Fibroblast of the conjunctiva (primary cell): ENCODE measurements at regions not wholly inside any gene's neighbourhood (a gene's known extent, or its start where the extent isn't known, plus 50 kb on each side); places are given as distances from the start of the nearest gene placed in this dataset.
"Not testable (repeated sequence)": the region's sequence is repeated elsewhere in the genome, so short reads cannot be mapped to it uniquely, and the experiment has no call there.

ENCODE experiments used
- DNase-seq: peaks from one replicate; pipeline ENCODE4 v3.0.0-alpha.2; 2010; ENCODE audit warnings: low read depth

GRCh38 chr9:101859620-101860019 is 121.2 kb upstream of the GRIN3A start:
- DNase-seq, result no peak

GRCh38 chr9:101858026-101858425 is 119.6 kb upstream of the GRIN3A start:
- no peak for DNase-seq

- DNase-seq, result no peak
These were observed 110.8 kb upstream of the GRIN3A start for GRCh38 chr9:101849102-101849707.

GRCh38 chr9:101848485-101848919 is 110.1 kb upstream of the GRIN3A start:
- peak; percentile 41 for DNase-seq

- DNase-seq, result no peak
These were observed 107.7 kb upstream of the GRIN3A start for GRCh38 chr9:101846161-101846560.

- no peak for DNase-seq
These were observed 102.3 kb upstream of the GRIN3A start for GRCh38 chr9:101840694-101841188.

- not testable (repeated sequence) for DNase-seq
These were observed 100.5 kb upstream of the GRIN3A start for GRCh38 chr9:101838988-101839387.

- DNase-seq, result no peak
These were observed 97.6 kb upstream of the GRIN3A start for GRCh38 chr9:101836021-101836420.

- DNase-seq, result no peak
These were observed 94.0 kb upstream of the GRIN3A start for GRCh38 chr9:101832486-101832885.

- DNase-seq, result not testable (repeated sequence)
These were observed 83.0 kb upstream of the GRIN3A start for GRCh38 chr9:101821450-101821849.

- DNase-seq, result not testable (repeated sequence)
These were observed 82.5 kb upstream of the GRIN3A start for GRCh38 chr9:101820983-101821382.

GRCh38 chr9:101814064-101814463 is 75.6 kb upstream of the GRIN3A start:
- no peak for DNase-seq

- DNase-seq, result not testable (repeated sequence)
These were observed 69.4 kb upstream of the GRIN3A start for GRCh38 chr9:101807879-101808278.

GRCh38 chr9:101796044-101796443 is 57.6 kb upstream of the GRIN3A start:
- no peak for DNase-seq

GRCh38 chr9:101795147-101795546 is 56.7 kb upstream of the GRIN3A start:
- no peak for DNase-seq

- DNase-seq, result no peak
These were observed 54.0 kb upstream of the GRIN3A start for GRCh38 chr9:101792475-101792874.

GRCh38 chr9:101791938-101792337 is 53.5 kb upstream of the GRIN3A start:
- DNase-seq, result no peak

GRCh38 chr9:101791533-101791932 is 53.1 kb upstream of the GRIN3A start:
- DNase-seq, result no peak
